ENCODE measurements at regions not wholly inside any gene's neighbourhood (a gene's known extent, or its start where the extent isn't known, plus 50 kb on each side); places are given as distances from the start of the nearest gene placed in this dataset.
"Not testable (repeated sequence)": the region's sequence is repeated elsewhere in the genome, so short reads cannot be mapped to it uniquely, and the experiment has no call there.

- no peak for DNase-seq (ENCODE audit: low spot score)
- TF ChIP-seq, protein P1, sequence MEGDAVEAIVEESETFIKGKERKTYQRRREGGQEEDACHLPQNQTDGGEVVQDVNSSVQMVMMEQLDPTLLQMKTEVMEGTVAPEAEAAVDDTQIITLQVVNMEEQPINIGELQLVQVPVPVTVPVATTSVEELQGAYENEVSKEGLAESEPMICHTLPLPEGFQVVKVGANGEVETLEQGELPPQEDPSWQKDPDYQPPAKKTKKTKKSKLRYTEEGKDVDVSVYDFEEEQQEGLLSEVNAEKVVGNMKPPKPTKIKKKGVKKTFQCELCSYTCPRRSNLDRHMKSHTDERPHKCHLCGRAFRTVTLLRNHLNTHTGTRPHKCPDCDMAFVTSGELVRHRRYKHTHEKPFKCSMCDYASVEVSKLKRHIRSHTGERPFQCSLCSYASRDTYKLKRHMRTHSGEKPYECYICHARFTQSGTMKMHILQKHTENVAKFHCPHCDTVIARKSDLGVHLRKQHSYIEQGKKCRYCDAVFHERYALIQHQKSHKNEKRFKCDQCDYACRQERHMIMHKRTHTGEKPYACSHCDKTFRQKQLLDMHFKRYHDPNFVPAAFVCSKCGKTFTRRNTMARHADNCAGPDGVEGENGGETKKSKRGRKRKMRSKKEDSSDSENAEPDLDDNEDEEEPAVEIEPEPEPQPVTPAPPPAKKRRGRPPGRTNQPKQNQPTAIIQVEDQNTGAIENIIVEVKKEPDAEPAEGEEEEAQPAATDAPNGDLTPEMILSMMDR (IDR thresholded peaks at IDR 0.05), result no peak
- no peak for ATAC-seq (ENCODE audit: low FRiP score)
These were observed 690.7 kb upstream of the TBX3 start for GRCh38 chr12:115374480-115375185.

GRCh38 chr12:115371711-115372110, 687.7 kb upstream of the TBX3 start:
- DNase-seq (ENCODE audit: low spot score), result no peak
- ATAC-seq (ENCODE audit: low FRiP score), result no peak
- TF ChIP-seq, protein P1 (IDR thresholded peaks at IDR 0.05), result no peak

DNA sequence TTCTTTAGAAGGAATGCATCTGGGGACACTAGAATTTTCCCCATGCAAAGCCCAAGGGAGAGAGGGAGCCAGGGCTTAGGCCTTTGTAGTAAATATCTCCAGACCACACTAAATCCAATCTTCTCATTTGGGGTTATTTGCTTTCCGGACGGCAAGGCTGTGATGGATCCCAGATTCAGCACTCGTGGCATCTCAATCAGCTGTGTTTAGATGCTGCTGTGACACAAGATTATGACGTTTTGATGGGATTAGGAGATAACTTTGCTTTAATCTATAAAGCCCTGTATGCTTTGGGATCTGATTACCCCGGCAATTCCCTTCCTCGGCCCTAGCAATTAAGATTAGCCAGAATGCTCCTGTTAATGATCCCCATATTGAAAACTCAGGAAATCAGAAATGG, 686.7 kb upstream of the TBX3 start:
- no peak for ATAC-seq (ENCODE audit: low FRiP score)
- no peak for DNase-seq (ENCODE audit: low spot score)
- TF ChIP-seq, protein P1 (IDR thresholded peaks at IDR 0.05), result no peak

GRCh38 chr12:115370207-115370606, 686.2 kb upstream of the TBX3 start:
- DNase-seq (ENCODE audit: low spot score) (no peak), ATAC-seq (ENCODE audit: low FRiP score) (no peak)
- TF ChIP-seq, protein P1 (IDR thresholded peaks at IDR 0.05), result no peak

DNA sequence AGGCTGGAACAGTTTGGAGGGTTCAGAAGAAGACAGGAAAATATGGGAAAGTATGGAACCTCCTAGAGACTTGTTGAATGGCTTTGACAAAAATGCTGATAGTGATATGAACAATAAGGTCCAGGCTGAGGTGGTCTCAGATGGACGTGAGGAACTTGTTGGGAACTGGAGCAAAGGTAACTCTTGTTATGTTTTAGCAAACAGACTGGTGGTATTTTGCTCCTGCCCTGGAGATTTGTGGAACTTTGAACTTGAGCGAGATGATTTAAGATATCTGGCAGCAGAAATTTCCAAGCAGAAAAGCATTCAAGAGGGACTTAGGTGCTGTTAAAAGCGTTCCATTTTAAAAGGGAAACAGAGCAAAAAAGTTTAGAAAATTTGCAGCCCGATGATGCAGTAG, 682.3 kb upstream of the TBX3 start:
- DNase-seq (ENCODE audit: low spot score); ATAC-seq (ENCODE audit: low FRiP score): not testable (repeated sequence)

GRCh38 chr12:115365765-115366164, 681.8 kb upstream of the TBX3 start:
- DNase-seq (ENCODE audit: low spot score); ATAC-seq (ENCODE audit: low FRiP score): not testable (repeated sequence)

- TF ChIP-seq, protein P1 (IDR thresholded peaks at IDR 0.05), result no peak
- no peak for DNase-seq (ENCODE audit: low spot score)
- no peak for ATAC-seq (ENCODE audit: low FRiP score)
These were observed 680.9 kb upstream of the TBX3 start for GRCh38 chr12:115364921-115365320.

GRCh38 chr12:115362339-115362976, 678.5 kb upstream of the TBX3 start:
- no peak for ATAC-seq (ENCODE audit: low FRiP score)
- DNase-seq (ENCODE audit: low spot score), result no peak
- TF ChIP-seq, protein P1 (IDR thresholded peaks at IDR 0.05), result no peak

Data from omental fat pad (tissue), 3 donors.